IPS-18a (cell line): ENCODE measurements at regions not wholly inside any gene's neighbourhood (a gene's known extent, or its start where the extent isn't known, plus 50 kb on each side); places are given as distances from the start of the nearest gene placed in this dataset.

ENCODE experiments used
- H3K27ac ChIP-seq: one replicate; pipeline ENCODE4 v1.5.1; 2013; ENCODE audit warnings: low read length
- H3K27me3 ChIP-seq: one replicate; pipeline ENCODE4 v1.6.1; 2013; ENCODE audit warnings: mild to moderate bottlenecking, low read length; ENCODE audit not compliant: control insufficient read depth, insufficient read depth
- H3K36me3 ChIP-seq: one replicate; pipeline ENCODE4 v1.6.1; 2013; ENCODE audit warnings: low read depth, low read length; ENCODE audit not compliant: control insufficient read depth
- H3K4me1 ChIP-seq: one replicate; pipeline ENCODE4 v1.6.1; 2013; ENCODE audit warnings: low read depth, low read length; ENCODE audit not compliant: control insufficient read depth
- H3K4me3 ChIP-seq: one replicate; pipeline ENCODE4 v1.5.1; 2013; ENCODE audit warnings: low read length
- H3K9ac ChIP-seq: one replicate; pipeline ENCODE4 v1.6.1; 2013; ENCODE audit warnings: mild to moderate bottlenecking, low read length, moderate library complexity
- H3K9me3 ChIP-seq: one replicate; pipeline ENCODE4 v1.6.1; 2013; ENCODE audit warnings: low read depth, low read length; ENCODE audit not compliant: control insufficient read depth

GRCh38 chr10:113219446-113219845 lies 269.4 kb downstream of the TCF7L2 start:
- no peak overlapping the region for H3K27ac ChIP-seq
- no peaks in the 10 kb centered on the region for H3K36me3 ChIP-seq
- no peaks in the 10 kb centered on the region for H3K27me3 ChIP-seq
- no peaks in the 10 kb centered on the region for H3K9me3 ChIP-seq
- H3K4me3 ChIP-seq, result no peak overlapping the region
- no peak overlapping the region for H3K9ac ChIP-seq
- H3K4me1 ChIP-seq, result peaks cover 8% of the 10 kb centered on the region

GRCh38 chr10:113221756-113222168 lies 271.7 kb downstream of the TCF7L2 start:
- H3K4me3 ChIP-seq, result no peak overlapping the region
- no peaks in the 10 kb centered on the region for H3K36me3 ChIP-seq
- no peak overlapping the region for H3K27ac ChIP-seq
- H3K9ac ChIP-seq, result no peak overlapping the region
- peaks cover 8% of the 10 kb centered on the region for H3K4me1 ChIP-seq
- no peaks in the 10 kb centered on the region for H3K9me3 ChIP-seq
- no peaks in the 10 kb centered on the region for H3K27me3 ChIP-seq

- no peak overlapping the region for H3K27ac ChIP-seq
- no peaks in the 10 kb centered on the region for H3K36me3 ChIP-seq
- no peak overlapping the region for H3K9ac ChIP-seq
- no peaks in the 10 kb centered on the region for H3K9me3 ChIP-seq
- peaks cover 8% of the 10 kb centered on the region for H3K4me1 ChIP-seq
- no peak overlapping the region for H3K4me3 ChIP-seq
- no peaks in the 10 kb centered on the region for H3K27me3 ChIP-seq
These were observed 272.2 kb downstream of the TCF7L2 start for GRCh38 chr10:113222207-113222606.

GRCh38 chr10:113225364-113225763 lies 275.3 kb downstream of the TCF7L2 start:
- no peaks in the 10 kb centered on the region for H3K27me3 ChIP-seq
- no peak overlapping the region for H3K9ac ChIP-seq
- peaks cover 8% of the 10 kb centered on the region for H3K4me1 ChIP-seq
- no peak overlapping the region for H3K4me3 ChIP-seq
- H3K9me3 ChIP-seq, result no peaks in the 10 kb centered on the region
- H3K27ac ChIP-seq, result no peak overlapping the region
- H3K36me3 ChIP-seq, result no peaks in the 10 kb centered on the region

GRCh38 chr10:113225903-113226302 lies 275.9 kb downstream of the TCF7L2 start:
- Histone ChIP-seq H3K27ac (no peak overlapping the region), H3K27me3 (no peaks in the 10 kb centered on the region), H3K36me3 (no peaks in the 10 kb centered on the region), H3K4me1 (peaks cover 8% of the 10 kb centered on the region), H3K9ac (no peak overlapping the region), H3K4me3 (no peak overlapping the region), H3K9me3 (no peaks in the 10 kb centered on the region)

GRCh38 chr10:113226399-113226798 lies 276.4 kb downstream of the TCF7L2 start:
- H3K4me3 ChIP-seq, result no peak overlapping the region
- no peak overlapping the region for H3K27ac ChIP-seq
- H3K27me3 ChIP-seq, result no peaks in the 10 kb centered on the region
- peaks cover 8% of the 10 kb centered on the region for H3K4me1 ChIP-seq
- no peaks in the 10 kb centered on the region for H3K36me3 ChIP-seq
- H3K9ac ChIP-seq, result no peak overlapping the region
- no peaks in the 10 kb centered on the region for H3K9me3 ChIP-seq

- Histone ChIP-seq H3K4me3 (no peak overlapping the region), H3K9ac (no peak overlapping the region), H3K27me3 (no peaks in the 10 kb centered on the region), H3K36me3 (no peaks in the 10 kb centered on the region), H3K4me1 (peaks cover 5% of the 10 kb centered on the region), H3K27ac (no peak overlapping the region), H3K9me3 (no peaks in the 10 kb centered on the region)
These were observed 276.9 kb downstream of the TCF7L2 start for GRCh38 chr10:113226831-113227445.

- Histone ChIP-seq H3K27ac (no peak overlapping the region), H3K4me3 (no peak overlapping the region), H3K36me3 (no peaks in the 10 kb centered on the region), H3K9me3 (no peaks in the 10 kb centered on the region), H3K9ac (no peak overlapping the region), H3K4me1 (no peaks in the 10 kb centered on the region), H3K27me3 (no peaks in the 10 kb centered on the region)
These were observed 278.5 kb downstream of the TCF7L2 start for GRCh38 chr10:113228530-113228929.

GRCh38 chr10:113230011-113230610 lies 280.1 kb downstream of the TCF7L2 start:
- Histone ChIP-seq H3K4me1 (no peaks in the 10 kb centered on the region), H3K4me3 (no peak overlapping the region), H3K27me3 (no peaks in the 10 kb centered on the region), H3K27ac (no peak overlapping the region), H3K36me3 (no peaks in the 10 kb centered on the region), H3K9me3 (no peaks in the 10 kb centered on the region), H3K9ac (no peak overlapping the region)

- no peak overlapping the region for H3K9ac ChIP-seq
- H3K36me3 ChIP-seq, result no peaks in the 10 kb centered on the region
- H3K9me3 ChIP-seq, result no peaks in the 10 kb centered on the region
- no peak overlapping the region for H3K4me3 ChIP-seq
- H3K27me3 ChIP-seq, result no peaks in the 10 kb centered on the region
- no peaks in the 10 kb centered on the region for H3K4me1 ChIP-seq
- no peak overlapping the region for H3K27ac ChIP-seq
These were observed 283.0 kb downstream of the TCF7L2 start for GRCh38 chr10:113232928-113233511.

- Histone ChIP-seq H3K4me3 (no peak overlapping the region), H3K27me3 (no peaks in the 10 kb centered on the region), H3K36me3 (no peaks in the 10 kb centered on the region), H3K4me1 (no peaks in the 10 kb centered on the region), H3K9me3 (no peaks in the 10 kb centered on the region), H3K27ac (no peak overlapping the region), H3K9ac (no peak overlapping the region)
These were observed 284.4 kb downstream of the TCF7L2 start for GRCh38 chr10:113234481-113234880.

- Histone ChIP-seq H3K4me1 (no peaks in the 10 kb centered on the region), H3K27ac (no peak overlapping the region), H3K9me3 (no peaks in the 10 kb centered on the region), H3K27me3 (no peaks in the 10 kb centered on the region), H3K36me3 (no peaks in the 10 kb centered on the region), H3K9ac (no peak overlapping the region), H3K4me3 (no peak overlapping the region)
These were observed 285.5 kb downstream of the TCF7L2 start for GRCh38 chr10:113235508-113235907.
